ENCODE measurements at regions not wholly inside any gene's neighbourhood (a gene's known extent, or its start where the extent isn't known, plus 50 kb on each side); places are given as distances from the start of the nearest gene placed in this dataset.

DNA sequence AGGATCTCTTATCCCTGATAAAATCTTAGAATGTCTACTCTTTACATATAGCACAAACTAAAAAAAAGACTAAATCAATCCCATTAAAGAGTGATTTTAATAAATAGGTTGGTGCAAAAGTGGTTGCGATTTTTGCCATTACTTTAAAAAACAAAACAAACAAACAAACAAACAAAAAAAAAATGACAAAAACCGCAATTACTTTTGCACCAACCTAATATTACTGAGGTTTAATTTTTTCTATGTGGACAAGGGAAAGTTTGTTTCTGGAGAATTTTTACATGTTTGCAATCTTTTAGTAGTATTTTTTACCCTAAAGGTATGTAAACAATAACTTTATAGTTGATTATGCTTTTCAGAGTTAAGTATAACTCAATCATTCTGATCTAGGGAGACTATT, 119.7 kb upstream of the ADAMTS5 start:
- TF ChIP-seq, protein P1, sequence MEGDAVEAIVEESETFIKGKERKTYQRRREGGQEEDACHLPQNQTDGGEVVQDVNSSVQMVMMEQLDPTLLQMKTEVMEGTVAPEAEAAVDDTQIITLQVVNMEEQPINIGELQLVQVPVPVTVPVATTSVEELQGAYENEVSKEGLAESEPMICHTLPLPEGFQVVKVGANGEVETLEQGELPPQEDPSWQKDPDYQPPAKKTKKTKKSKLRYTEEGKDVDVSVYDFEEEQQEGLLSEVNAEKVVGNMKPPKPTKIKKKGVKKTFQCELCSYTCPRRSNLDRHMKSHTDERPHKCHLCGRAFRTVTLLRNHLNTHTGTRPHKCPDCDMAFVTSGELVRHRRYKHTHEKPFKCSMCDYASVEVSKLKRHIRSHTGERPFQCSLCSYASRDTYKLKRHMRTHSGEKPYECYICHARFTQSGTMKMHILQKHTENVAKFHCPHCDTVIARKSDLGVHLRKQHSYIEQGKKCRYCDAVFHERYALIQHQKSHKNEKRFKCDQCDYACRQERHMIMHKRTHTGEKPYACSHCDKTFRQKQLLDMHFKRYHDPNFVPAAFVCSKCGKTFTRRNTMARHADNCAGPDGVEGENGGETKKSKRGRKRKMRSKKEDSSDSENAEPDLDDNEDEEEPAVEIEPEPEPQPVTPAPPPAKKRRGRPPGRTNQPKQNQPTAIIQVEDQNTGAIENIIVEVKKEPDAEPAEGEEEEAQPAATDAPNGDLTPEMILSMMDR (IDR thresholded peaks at IDR 0.05): no peak
- TF ChIP-seq EP300 (IDR thresholded peaks at IDR 0.05) (no peak), POLR2A (IDR thresholded peaks at IDR 0.05) (no peak)
